SIG-M5 (cell line): ENCODE measurements at regions not wholly inside any gene's neighbourhood (a gene's known extent, or its start where the extent isn't known, plus 50 kb on each side); places are given as distances from the start of the nearest gene placed in this dataset.
"Not testable (repeated sequence)": the region's sequence is repeated elsewhere in the genome, so short reads cannot be mapped to it uniquely, and the experiment has no call there.

Experiments
- DNase-seq: peaks from one replicate; lab custom pipeline; 2025; lab: John Stamatoyannopoulos, UW

GRCh38 chr12:83709899-83710298, 1023.2 kb downstream of the TMTC2 start:
- DNase-seq = no peak

- no peak for DNase-seq
Observed at GRCh38 chr12:83700838-83701237, 1014.1 kb downstream of the TMTC2 start.

GRCh38 chr12:83696311-83696710, 1009.6 kb downstream of the TMTC2 start:
- not testable (repeated sequence) for DNase-seq

- no peak for DNase-seq
Observed at GRCh38 chr12:83691730-83692129, 1005.0 kb downstream of the TMTC2 start.

- DNase-seq = no peak
Observed at GRCh38 chr12:83690465-83690864, 1003.8 kb downstream of the TMTC2 start.

GRCh38 chr12:83689333-83689732, 1002.6 kb downstream of the TMTC2 start:
- DNase-seq = no peak

GRCh38 chr12:83676781-83677295, 990.1 kb downstream of the TMTC2 start:
- DNase-seq = no peak

- DNase-seq = no peak
Observed at GRCh38 chr12:83666690-83667089, 980.0 kb downstream of the TMTC2 start.

GRCh38 chr12:83665634-83666218, 979.0 kb downstream of the TMTC2 start:
- DNase-seq = no peak

GRCh38 chr12:83664650-83665049, 977.9 kb downstream of the TMTC2 start:
- no peak for DNase-seq

- DNase-seq = no peak
Observed at GRCh38 chr12:83660727-83661358, 974.1 kb downstream of the TMTC2 start.

GRCh38 chr12:83659321-83659720, 972.6 kb downstream of the TMTC2 start:
- DNase-seq = no peak

GRCh38 chr12:83656004-83656403, 969.3 kb downstream of the TMTC2 start:
- DNase-seq = no peak

GRCh38 chr12:83642205-83642604, 955.5 kb downstream of the TMTC2 start:
- DNase-seq = no peak

GRCh38 chr12:83641789-83642188, 955.1 kb downstream of the TMTC2 start:
- no peak for DNase-seq

- no peak for DNase-seq
Observed at GRCh38 chr12:83634726-83635267, 948.1 kb downstream of the TMTC2 start.

GRCh38 chr12:83630526-83630925, 943.8 kb downstream of the TMTC2 start:
- DNase-seq = no peak

- no peak for DNase-seq
Observed at GRCh38 chr12:83629931-83630330, 943.2 kb downstream of the TMTC2 start.

- DNase-seq = no peak
Observed at GRCh38 chr12:83622205-83622604, 935.5 kb downstream of the TMTC2 start.

GRCh38 chr12:83619973-83620372, 933.3 kb downstream of the TMTC2 start:
- DNase-seq = no peak

- DNase-seq = no peak
Observed at GRCh38 chr12:83615152-83615551, 928.4 kb downstream of the TMTC2 start.

GRCh38 chr12:83613586-83614110, 926.9 kb downstream of the TMTC2 start:
- DNase-seq = no peak

- DNase-seq = no peak
Observed at GRCh38 chr12:83603106-83603505, 916.4 kb downstream of the TMTC2 start.
